ENCODE measurements at regions not wholly inside any gene's neighbourhood (a gene's known extent, or its start where the extent isn't known, plus 50 kb on each side); places are given as distances from the start of the nearest gene placed in this dataset.

DNA sequence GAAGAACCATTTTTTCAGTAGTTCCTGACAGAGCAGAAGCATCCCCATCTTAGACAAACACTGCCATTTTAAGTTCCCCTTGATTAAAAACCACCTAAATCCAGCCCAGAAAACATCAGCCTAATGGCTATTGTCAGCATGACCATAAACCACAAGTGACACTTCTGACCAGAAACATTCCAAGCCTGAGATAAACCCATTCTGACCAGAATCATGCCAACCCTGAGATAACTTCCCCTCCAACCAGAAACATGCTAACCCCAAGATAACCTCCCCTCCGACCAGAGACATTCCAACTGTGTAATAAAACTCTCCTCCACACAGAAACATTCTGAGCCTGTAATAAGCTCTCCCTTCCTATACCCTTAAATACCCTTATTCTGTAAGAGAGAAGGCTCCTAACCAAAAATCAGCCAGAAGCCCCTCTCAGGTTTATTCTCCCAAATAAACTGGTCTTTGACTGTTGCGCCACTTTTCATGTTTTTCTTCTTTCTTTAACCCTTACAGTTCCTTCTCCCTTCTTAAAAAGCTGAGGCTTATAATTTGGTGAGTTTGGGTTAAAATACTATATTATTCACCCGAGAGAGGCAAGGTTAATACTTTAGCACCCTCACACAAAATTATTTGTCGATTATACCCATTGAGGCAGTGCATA is 149.7 kb downstream of the HNMT start:
- in situ Hi-C loops (cut with MboI) = no loop called here
- TF ChIP-seq EZH2phosphoT487 (IDR thresholded peaks at IDR 0.05; ENCODE audit: insufficient read depth, low read depth) (no peak), EZH2 (IDR thresholded peaks at IDR 0.05; ENCODE audit: insufficient read depth, poor library complexity, severe bottlenecking) (no peak)
- no peaks in the 10 kb centered on the region for H3K9me2 ChIP-seq (ENCODE audit: insufficient read depth)
- no peaks in the 10 kb centered on the region for H3F3A ChIP-seq (ENCODE audit: insufficient read depth)
- H2AFZ ChIP-seq = no peak overlapping the region
- no peak overlapping the region for H3K27ac ChIP-seq
- no peaks in the 10 kb centered on the region for H3K27me3 ChIP-seq (replicated peaks; ENCODE audit: insufficient read depth)
- WGBS, 2 experiments (ENCODE audit: low coverage in 1 of 2, low lambda C conversion rate in 2 of 2, missing lambda C conversion rate in 2 of 2) = 61 to 75% methylated on average over 4 of the region's 4 CpGs
- no peak overlapping the region for H3K4me3 ChIP-seq
- no peaks in the 10 kb centered on the region for H3K4me1 ChIP-seq (ENCODE audit: insufficient read depth)
- H3K9ac ChIP-seq = no peak overlapping the region
- no peak overlapping the region for H3K4me2 ChIP-seq (ENCODE audit: unreplicated experiment)
- no peak for DNase-seq
- H4K20me1 ChIP-seq (ENCODE audit: insufficient read depth) = no peaks in the 10 kb centered on the region
- no peaks in the 10 kb centered on the region for H3K79me2 ChIP-seq (ENCODE audit: insufficient read depth)
- no peaks in the 10 kb centered on the region for H3K9me3 ChIP-seq (ENCODE audit: low read depth)
- no peaks in the 10 kb centered on the region for H3K36me3 ChIP-seq (ENCODE audit: low read depth)

DNA sequence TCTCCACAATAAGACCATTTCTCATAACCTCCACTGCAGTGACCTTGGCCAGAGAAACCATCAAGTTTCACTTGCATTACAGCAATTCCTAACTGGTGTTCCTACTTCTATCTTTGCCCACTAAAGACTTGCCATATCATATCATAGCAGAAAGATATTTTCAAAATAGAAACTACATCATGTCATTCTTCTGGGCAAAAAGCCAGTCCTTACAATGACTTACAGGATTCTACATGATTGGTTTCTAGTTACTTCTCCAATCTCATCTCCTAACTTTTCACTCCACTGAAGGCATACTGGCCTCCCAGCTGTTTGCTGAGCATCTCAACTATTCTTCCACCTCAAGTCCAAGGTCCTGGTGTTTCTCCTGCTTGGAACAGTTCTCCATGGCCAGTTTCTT is 151.4 kb downstream of the HNMT start:
- no peak overlapping the region for H3K9ac ChIP-seq
- H3K36me3 ChIP-seq (ENCODE audit: low read depth) = no peaks in the 10 kb centered on the region
- no peak for TF ChIP-seq EZH2phosphoT487 (IDR thresholded peaks at IDR 0.05; ENCODE audit: insufficient read depth, low read depth)
- no peak for TF ChIP-seq EZH2 (IDR thresholded peaks at IDR 0.05; ENCODE audit: insufficient read depth, poor library complexity, severe bottlenecking)
- H3K79me2 ChIP-seq (ENCODE audit: insufficient read depth) = no peaks in the 10 kb centered on the region
- no peak overlapping the region for H3K27ac ChIP-seq
- no peaks in the 10 kb centered on the region for H4K20me1 ChIP-seq (ENCODE audit: insufficient read depth)
- no peaks in the 10 kb centered on the region for H3K9me2 ChIP-seq (ENCODE audit: insufficient read depth)
- H3K4me2 ChIP-seq (ENCODE audit: unreplicated experiment) = no peak overlapping the region
- no peaks in the 10 kb centered on the region for H3K27me3 ChIP-seq (replicated peaks; ENCODE audit: insufficient read depth)
- no peak overlapping the region for H3K4me3 ChIP-seq
- H3F3A ChIP-seq (ENCODE audit: insufficient read depth) = no peaks in the 10 kb centered on the region
- in situ Hi-C loops (cut with MboI) = no loop called here
- H2AFZ ChIP-seq = no peak overlapping the region
- no peaks in the 10 kb centered on the region for H3K4me1 ChIP-seq (ENCODE audit: insufficient read depth)
- DNase-seq = peak; percentile 7
- H3K9me3 ChIP-seq (ENCODE audit: low read depth) = no peaks in the 10 kb centered on the region

DNA sequence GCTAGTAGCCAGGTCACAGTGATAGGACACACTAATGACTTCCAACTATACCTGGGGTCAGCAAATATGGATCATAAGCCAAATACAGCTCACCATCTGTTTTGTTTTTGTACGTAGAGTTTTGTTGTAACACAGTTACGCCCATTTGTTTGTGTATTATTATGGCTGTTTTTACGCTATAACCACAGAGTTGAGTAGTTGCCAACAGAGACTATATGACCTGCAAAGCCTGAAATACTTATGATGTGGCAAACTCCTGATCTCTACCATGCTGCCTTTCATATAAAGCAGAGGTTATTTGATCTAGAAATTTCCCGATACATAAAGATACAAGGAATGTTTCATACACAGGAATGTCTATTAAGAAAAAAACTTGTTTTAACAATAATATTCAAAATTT is 152.2 kb downstream of the HNMT start:
- in situ Hi-C loops (cut with MboI) = no loop called here
- Histone ChIP-seq H3K4me1 (ENCODE audit: insufficient read depth) (no peaks in the 10 kb centered on the region), H3K79me2 (ENCODE audit: insufficient read depth) (no peaks in the 10 kb centered on the region), H3K27ac (no peak overlapping the region), H3K4me3 (no peak overlapping the region), H3K9ac (no peak overlapping the region), H3K27me3 (replicated peaks; ENCODE audit: insufficient read depth) (no peaks in the 10 kb centered on the region), H3K9me2 (ENCODE audit: insufficient read depth) (no peaks in the 10 kb centered on the region), H2AFZ (no peak overlapping the region), H3F3A (ENCODE audit: insufficient read depth) (no peaks in the 10 kb centered on the region), H3K9me3 (ENCODE audit: low read depth) (no peaks in the 10 kb centered on the region), H3K36me3 (ENCODE audit: low read depth) (no peaks in the 10 kb centered on the region), H4K20me1 (ENCODE audit: insufficient read depth) (no peaks in the 10 kb centered on the region), H3K4me2 (ENCODE audit: unreplicated experiment) (no peak overlapping the region)
- no peak for DNase-seq
- TF ChIP-seq EZH2phosphoT487 (IDR thresholded peaks at IDR 0.05; ENCODE audit: insufficient read depth, low read depth) = no peak
- no peak for TF ChIP-seq EZH2 (IDR thresholded peaks at IDR 0.05; ENCODE audit: insufficient read depth, poor library complexity, severe bottlenecking)
- 80 to 86% methylated on average over 4 of the region's 4 CpGs for WGBS, 2 experiments (ENCODE audit: low coverage in 1 of 2, low lambda C conversion rate in 2 of 2, missing lambda C conversion rate in 2 of 2)

DNA sequence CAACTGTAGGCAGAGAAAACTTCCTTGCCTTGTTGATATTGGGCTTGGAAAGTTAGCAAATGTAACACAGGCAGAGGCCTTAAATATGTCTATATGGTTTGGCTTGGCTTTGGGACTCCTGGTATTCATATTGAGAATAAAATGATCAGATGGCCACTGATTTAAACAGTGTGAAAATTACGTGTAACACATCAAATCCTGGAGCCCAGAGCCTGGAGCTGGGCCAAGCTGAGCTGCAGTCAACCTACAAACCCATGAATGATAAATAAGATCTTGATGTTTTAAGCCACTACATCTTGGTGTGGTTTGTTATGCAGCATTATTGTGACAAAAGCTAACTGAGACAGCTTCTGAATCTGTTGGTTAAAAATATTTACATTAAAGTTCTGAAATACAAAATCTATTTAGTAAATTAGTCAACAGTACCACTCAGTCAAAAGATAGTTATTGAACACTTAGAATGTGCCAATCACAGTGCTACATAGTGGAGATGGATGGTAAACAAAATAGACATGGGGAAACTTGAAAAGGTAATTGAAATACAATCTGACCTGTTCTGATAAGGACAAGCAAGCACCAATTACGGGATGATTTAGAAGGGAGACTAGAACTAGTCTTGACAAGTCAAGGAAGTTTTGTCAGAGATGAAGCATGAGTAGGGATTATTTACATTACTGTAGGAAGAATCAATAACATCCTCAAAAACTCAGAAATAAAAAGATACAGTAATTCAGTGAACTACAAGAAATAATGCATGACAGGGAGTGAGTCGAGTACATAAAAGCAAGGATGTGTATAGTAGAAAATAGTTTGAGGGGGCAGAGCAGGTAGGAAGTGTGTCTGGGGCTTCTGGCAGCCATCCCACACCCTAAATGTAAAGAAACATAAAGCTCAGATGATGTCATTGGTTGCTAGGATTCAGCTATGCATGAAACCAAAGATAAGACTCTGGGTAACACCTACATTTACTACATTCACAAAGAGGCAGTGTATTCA is 157.7 kb downstream of the HNMT start:
- no peak for TF ChIP-seq EZH2phosphoT487 (IDR thresholded peaks at IDR 0.05; ENCODE audit: insufficient read depth, low read depth)
- no peak for TF ChIP-seq EZH2 (IDR thresholded peaks at IDR 0.05; ENCODE audit: insufficient read depth, poor library complexity, severe bottlenecking)
- DNase-seq = no peak
- Histone ChIP-seq H3K9me2 (ENCODE audit: insufficient read depth) (no peaks in the 10 kb centered on the region), H3F3A (ENCODE audit: insufficient read depth) (no peaks in the 10 kb centered on the region), H3K4me2 (ENCODE audit: unreplicated experiment) (no peak overlapping the region), H4K20me1 (ENCODE audit: insufficient read depth) (no peaks in the 10 kb centered on the region), H3K4me1 (ENCODE audit: insufficient read depth) (no peaks in the 10 kb centered on the region), H2AFZ (no peak overlapping the region), H3K36me3 (ENCODE audit: low read depth) (no peaks in the 10 kb centered on the region), H3K79me2 (ENCODE audit: insufficient read depth) (no peaks in the 10 kb centered on the region), H3K4me3 (no peak overlapping the region), H3K27me3 (replicated peaks; ENCODE audit: insufficient read depth) (no peaks in the 10 kb centered on the region), H3K9ac (no peak overlapping the region), H3K27ac (no peak overlapping the region), H3K9me3 (ENCODE audit: low read depth) (no peaks in the 10 kb centered on the region)
- in situ Hi-C loops (cut with MboI) = no loop called here
- 49 to 58% methylated on average over 3 of the region's 3 CpGs for WGBS, 2 experiments (ENCODE audit: low coverage in 1 of 2, low lambda C conversion rate in 2 of 2, missing lambda C conversion rate in 2 of 2)

Measured in GM23248 (cell line).